ENCODE measurements at regions not wholly inside any gene's neighbourhood (a gene's known extent, or its start where the extent isn't known, plus 50 kb on each side); places are given as distances from the start of the nearest gene placed in this dataset.

DNA sequence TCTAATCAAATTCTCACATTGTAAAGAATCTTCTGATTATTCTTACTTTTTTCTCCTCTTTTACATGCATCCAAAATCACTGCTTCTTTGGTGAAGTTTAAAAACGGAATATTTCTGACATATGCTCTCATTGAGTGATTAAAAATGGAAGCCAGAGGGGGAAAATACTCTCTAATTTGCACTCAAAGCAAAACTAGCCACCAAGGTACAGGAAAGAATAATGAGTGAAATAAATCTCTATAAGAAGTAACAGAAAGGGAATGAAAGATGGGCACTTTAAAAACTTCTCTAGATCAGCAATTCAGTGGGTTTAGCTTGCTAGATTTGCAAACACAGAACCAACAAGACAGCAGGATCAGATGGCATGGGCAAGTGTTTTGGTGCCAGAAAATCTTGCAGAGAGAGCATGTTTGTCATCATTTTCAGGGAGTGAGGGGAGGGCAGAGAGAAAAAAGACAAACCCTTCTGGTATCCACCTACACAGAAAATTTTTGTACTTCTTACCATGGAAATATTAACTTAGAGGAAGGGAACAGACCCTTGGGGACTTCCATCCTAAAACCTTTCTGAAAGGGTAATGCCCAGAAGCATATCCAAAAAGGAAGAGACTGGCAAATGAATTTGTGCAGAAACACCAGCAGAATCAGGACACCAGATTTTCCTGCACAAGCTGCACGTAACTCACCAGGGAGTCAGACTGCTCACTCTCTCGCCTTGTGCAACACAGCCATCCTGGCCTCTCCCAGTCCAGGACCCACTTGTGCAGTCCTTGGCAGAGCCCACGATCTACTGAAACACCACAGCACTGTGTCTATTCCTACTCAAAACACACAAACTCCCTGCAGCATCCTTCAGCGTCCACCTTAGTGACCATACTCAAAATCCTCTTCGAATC lies 270.2 kb upstream of the PRDM1 start:
- H2AFZ ChIP-seq (ENCODE audit: low read length), result no peak overlapping the region
- H3K79me2 ChIP-seq (ENCODE audit: insufficient read depth, low read length), result no peaks in the 10 kb centered on the region
- in situ Hi-C loops (cut with HindIII; ENCODE audit: extremely low pct_ligation_motif_present, low pct_unique_long_range_greater_than_20kb), result no loop called here
- POLR2A ChIA-PET, result no interaction called here
- 0 out of 5 replicates have a peak, but pooled peaks cover 0 to 10% of the 10 kb centered on the region in 2 experiments for H3K27me3 ChIP-seq (ENCODE audit: control insufficient read depth in 1 of 2, insufficient read depth in 2 of 2, low read length in 2 of 2)
- CTCF ChIA-PET (ENCODE audit: low intra/inter-chr PET ratio, low total read pairs), result no interaction called here
- H3K9me3 ChIP-seq (ENCODE audit: low read length), result no peaks in the 10 kb centered on the region
- no peaks in the 10 kb centered on the region for H3K36me3 ChIP-seq (replicated peaks in 1 of 2; ENCODE audit: control insufficient read depth in 1 of 2, insufficient read depth in 2 of 2, low read length in 2 of 2)
- TF ChIP-seq ZSCAN29 (CRISPR knock-in tag; conservative IDR thresholded peaks at IDR 0.05) (no peak), TFDP2 (CRISPR knock-in tag; IDR thresholded peaks at IDR 0.05) (no peak), DR1 (CRISPR knock-in tag; IDR thresholded peaks at IDR 0.05) (no peak), THAP11 (CRISPR knock-in tag; IDR thresholded peaks at IDR 0.05) (no peak), WIZ (CRISPR knock-in tag; IDR thresholded peaks at IDR 0.05) (no peak), KAT7 (CRISPR knock-in tag; IDR thresholded peaks at IDR 0.05; ENCODE audit: borderline replicate concordance) (no peak), DNMT3B (CRISPR knock-in tag; conservative IDR thresholded peaks at IDR 0.05) (no peak), ASH2L (IDR thresholded peaks at IDR 0.05; ENCODE audit: insufficient read length, low read depth, low read length) (no peak), ZNF17 (CRISPR knock-in tag; IDR thresholded peaks at IDR 0.05) (no peak), ZNF563 (CRISPR knock-in tag; IDR thresholded peaks at IDR 0.05) (no peak), TRIM24 (CRISPR knock-in tag; IDR thresholded peaks at IDR 0.05) (no peak)
- TF ChIP-seq, protein P1, sequence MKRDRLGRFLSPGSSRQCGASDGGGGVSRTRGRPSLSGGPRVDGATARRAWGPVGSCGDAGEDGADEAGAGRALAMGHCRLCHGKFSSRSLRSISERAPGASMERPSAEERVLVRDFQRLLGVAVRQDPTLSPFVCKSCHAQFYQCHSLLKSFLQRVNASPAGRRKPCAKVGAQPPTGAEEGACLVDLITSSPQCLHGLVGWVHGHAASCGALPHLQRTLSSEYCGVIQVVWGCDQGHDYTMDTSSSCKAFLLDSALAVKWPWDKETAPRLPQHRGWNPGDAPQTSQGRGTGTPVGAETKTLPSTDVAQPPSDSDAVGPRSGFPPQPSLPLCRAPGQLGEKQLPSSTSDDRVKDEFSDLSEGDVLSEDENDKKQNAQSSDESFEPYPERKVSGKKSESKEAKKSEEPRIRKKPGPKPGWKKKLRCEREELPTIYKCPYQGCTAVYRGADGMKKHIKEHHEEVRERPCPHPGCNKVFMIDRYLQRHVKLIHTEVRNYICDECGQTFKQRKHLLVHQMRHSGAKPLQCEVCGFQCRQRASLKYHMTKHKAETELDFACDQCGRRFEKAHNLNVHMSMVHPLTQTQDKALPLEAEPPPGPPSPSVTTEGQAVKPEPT (CRISPR knock-in tag; IDR thresholded peaks at IDR 0.05; ENCODE audit: low read depth), result no peak
- TF ChIP-seq, protein P2, sequence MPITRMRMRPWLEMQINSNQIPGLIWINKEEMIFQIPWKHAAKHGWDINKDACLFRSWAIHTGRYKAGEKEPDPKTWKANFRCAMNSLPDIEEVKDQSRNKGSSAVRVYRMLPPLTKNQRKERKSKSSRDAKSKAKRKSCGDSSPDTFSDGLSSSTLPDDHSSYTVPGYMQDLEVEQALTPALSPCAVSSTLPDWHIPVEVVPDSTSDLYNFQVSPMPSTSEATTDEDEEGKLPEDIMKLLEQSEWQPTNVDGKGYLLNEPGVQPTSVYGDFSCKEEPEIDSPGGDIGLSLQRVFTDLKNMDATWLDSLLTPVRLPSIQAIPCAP (CRISPR knock-in tag; IDR thresholded peaks at IDR 0.05; ENCODE audit: low read depth), result no peak
- TF ChIP-seq, protein P3, sequence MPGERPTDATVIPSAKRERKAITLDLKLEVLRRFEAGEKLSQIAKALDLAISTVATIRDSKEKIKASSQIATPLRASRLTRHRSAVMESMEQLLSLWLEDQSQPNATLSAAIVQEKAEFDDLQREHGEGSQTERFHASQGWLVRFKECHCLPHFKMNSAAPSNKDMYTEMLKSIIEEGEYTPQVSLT (CRISPR knock-in tag; IDR thresholded peaks at IDR 0.05; ENCODE audit: borderline replicate concordance, low read depth), result no peak
- intact Hi-C loops (cut with micrococcal nuclease; ENCODE audit: unreplicated experiment), result no loop called here
- no peak overlapping the region for H3K27ac ChIP-seq (ENCODE audit: extremely low read length, insufficient read depth, low read length)
- no TSS peak for BruUV-seq (replicated peaks)
- no peak for FAIRE-seq
- no peak overlapping the region for H3K4me3 ChIP-seq (replicated peaks in 1 of 3; ENCODE audit: insufficient read depth in 1 of 3, low read depth in 2 of 3, low read length in 3 of 3)
- no peaks in the 10 kb centered on the region for H4K20me1 ChIP-seq (ENCODE audit: insufficient read depth, low read length)
- H3K4me2 ChIP-seq (ENCODE audit: low read depth, low read length), result no peak overlapping the region
- H3K9ac ChIP-seq (ENCODE audit: insufficient read depth, low read depth, low read length), result no peak overlapping the region
- no peak for ATAC-seq
- WGBS (ENCODE audit: low lambda C conversion rate), result 0% methylated on average over 4 of the region's 6 CpGs
- DNase-seq (ENCODE audit: low spot score), result no peak
- no peaks in the 10 kb centered on the region for H3K4me1 ChIP-seq (ENCODE audit: insufficient read depth, low read length)
